ENCODE measurements at regions not wholly inside any gene's neighbourhood (a gene's known extent, or its start where the extent isn't known, plus 50 kb on each side); places are given as distances from the start of the nearest gene placed in this dataset.
A peak's percentile ranks its signal among the peaks of the same experiment; 100 is the strongest.

GRCh38 chr4:138899999-138900398, 115.6 kb upstream of the NOCT start:
- DNase-seq, result no peak
- intact Hi-C loops (cut with DNase I), result no loop called here

DNA sequence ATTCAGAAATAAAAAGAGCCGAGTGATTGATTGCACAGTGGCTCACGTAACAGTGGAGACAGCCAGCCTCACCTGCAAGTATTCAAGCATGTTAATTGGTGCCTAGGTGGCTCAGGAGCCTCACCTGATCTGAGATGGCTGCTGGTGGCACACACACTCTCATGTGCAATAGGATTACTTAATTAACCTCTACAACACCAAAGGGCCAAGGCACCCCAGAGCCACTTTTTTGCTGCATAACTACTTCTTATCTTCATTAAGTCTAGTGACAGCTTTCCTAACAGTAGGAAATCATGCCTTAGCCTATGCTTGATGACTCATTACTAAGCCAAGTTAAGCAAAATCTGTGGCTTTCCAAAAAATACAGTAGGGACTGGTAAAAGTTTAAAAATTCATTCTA, 117.3 kb upstream of the NOCT start:
- intact Hi-C loops (cut with DNase I), result no loop called here

DNA sequence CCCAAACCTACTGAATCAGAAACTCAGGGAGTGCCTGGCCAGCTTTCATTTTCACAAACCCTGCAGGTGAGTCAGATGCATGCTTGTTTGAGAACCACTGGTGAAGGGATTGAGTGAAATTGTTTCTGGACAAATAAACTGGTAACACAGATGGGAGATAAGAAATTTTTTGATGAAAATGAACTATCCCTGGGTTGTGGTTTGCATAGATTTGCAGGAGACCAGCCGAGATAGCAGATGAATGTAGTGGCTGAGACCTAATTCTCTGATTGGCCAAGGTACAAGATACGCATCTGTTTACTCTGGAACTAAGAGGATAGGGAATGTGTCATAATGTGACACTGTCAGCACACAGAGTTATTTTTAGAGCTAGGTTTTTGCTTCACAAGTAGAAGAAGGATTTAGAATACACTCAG, 117.8 kb upstream of the NOCT start:
- intact Hi-C loops (cut with DNase I), result no loop called here
- no peak for DNase-seq

More for the DNA sequence above, 117.3 kb upstream of the NOCT start:
- DNase-seq, result peak in 2 of 42 donors; percentile 18 to 22

- intact Hi-C loops (cut with DNase I), result no loop called here
- DNase-seq, result no peak
These were observed 120.9 kb upstream of the NOCT start for GRCh38 chr4:138894709-138895108.

DNA sequence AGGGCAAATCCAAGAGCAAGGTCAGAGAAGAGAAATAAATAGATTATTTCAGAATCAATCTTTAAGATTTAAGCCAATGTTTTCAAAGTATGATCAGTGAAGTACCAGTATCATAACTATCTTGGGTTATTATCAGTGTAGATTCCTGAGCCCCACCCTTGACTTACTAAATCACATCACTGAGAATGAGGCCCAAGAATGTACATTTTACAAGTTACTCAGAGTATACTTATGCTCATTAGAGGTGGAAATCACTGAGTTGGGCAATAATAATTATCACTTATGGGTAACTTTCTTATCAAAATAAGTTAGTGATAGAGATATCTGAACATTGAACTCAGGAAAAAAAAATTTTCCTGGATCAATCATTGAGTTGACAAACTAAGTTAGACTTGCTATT, 121.6 kb upstream of the NOCT start:
- intact Hi-C loops (cut with DNase I), result no loop called here
- no peak for DNase-seq

DNA sequence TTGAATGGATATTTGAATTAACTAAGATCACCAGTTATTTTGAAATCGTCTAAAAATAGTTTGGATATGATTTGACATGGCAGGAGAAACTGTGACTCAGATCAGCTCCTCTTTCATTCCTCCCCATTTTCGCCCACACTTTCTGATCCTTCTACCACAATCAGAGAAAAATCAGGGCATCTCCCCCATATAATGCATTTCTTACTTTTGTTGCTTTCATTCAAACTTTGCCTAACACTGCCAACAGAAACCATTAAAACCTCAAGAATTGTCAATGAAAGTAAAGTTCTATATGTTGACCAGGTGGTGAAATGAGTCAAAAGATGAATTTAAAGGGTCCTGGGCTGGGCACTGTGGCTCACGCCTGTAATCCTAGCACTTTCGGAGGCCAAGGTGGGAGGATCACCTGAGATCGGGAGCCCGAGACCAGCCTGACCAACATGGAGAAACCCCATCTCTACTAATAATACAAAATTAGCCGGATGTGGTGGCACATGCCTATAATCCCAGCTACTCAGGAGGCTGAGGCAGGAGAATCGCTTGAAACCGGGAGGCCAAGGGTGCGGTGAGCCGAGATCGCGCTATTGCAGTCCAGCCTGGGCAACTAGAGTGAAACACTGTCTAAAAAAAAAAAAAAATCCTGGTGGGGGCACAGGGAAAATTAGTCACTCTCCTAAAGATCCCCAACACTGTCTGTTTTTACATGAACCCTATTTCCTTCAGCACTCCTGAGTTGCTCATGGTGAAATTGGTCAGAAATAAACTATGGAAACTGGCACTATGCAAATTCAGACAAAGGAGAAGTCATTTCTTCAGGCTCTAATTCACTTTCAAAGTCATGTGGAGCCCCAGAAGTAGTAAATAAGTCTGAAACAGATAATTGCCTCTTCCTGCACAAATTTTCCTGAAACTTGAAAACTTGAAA, 122.8 kb upstream of the NOCT start:
- intact Hi-C loops (cut with DNase I), result no loop called here

DNA sequence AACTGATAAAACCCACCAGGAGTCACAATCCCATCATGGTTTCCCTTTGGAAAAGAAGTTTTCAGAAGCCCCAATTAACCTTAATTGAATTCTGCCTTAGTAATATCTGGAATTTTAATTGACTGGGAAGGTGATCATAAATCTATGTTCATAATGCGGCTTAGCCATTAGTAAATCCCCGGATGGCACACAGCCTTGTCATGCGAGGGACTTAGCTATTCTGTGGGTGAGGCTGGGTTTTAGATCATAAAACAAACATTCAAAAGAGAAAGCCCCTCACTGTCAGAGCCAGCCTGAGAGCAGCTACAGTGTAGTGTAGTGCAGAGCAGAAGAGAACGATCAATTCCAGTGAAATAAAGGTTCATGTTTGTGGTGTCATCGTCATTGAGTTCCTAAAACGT, 124.0 kb upstream of the NOCT start:
- intact Hi-C loops (cut with DNase I), result no loop called here
- DNase-seq, result no peak

More for the DNA sequence above, 122.8 kb upstream of the NOCT start:
- DNase-seq, result peak in 6 of 42 donors; percentile 30 to 65 (median 54)

DNA sequence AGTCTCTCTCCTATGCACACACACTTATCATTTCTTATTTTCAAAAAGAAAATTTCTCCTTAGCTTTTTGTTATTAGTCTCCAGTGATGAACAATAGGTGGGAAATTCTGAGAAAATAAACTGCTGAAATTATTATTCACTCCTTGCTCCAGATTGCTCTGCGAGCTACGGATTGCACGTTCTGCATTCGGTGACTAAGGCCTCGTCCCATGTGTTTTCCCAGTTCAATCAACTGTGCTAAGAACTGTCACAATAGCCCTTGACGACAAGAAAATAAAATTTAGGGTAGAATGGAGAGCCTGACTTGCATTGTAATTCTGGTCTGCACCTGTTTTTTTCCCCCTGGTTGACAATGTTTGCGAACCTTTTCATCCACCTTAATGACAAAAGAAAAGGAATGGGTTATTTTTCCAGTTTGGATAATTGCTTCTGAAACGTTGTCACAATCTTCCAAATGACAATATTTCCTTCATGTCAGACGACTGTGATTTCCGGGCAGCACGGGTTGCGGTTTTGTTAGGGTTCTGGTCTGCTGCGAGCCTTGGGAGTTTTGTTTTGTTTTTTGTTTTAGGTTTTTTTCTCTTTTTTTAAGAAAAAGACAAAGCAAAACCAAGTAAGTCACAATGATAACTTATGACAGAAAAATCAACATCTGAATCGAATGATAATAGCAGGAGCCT, 124.5 kb upstream of the NOCT start:
- intact Hi-C loops (cut with DNase I), result no loop called here
- no peak for DNase-seq

GRCh38 chr4:138889216-138889615, 126.4 kb upstream of the NOCT start:
- intact Hi-C loops (cut with DNase I), result no loop called here
- no peak for DNase-seq

GRCh38 chr4:138887741-138888140, 127.8 kb upstream of the NOCT start:
- intact Hi-C loops (cut with DNase I), result no loop called here
- no peak for DNase-seq

DNA sequence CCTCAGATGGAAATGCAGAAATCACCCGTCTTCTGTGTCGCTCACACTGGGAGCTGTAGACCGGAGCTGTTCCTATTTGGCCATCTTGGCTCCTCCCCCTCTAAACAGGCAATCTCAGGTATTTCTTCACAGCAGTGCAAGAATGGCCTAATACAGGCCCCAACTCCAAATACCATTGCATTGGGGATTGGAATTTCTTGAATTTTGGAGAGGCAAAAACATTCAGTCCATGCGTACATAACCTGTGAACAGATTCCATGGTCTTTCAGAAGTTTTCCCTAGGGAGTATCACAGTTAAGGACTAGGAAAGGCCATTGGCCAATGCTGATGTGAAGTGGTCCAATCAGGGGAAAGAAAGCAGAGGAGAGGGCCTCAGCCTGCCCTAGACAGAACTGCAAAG, 128.2 kb upstream of the NOCT start:
- intact Hi-C loops (cut with DNase I), result no loop called here
- no peak for DNase-seq

- DNase-seq, result no peak
- intact Hi-C loops (cut with DNase I), result no loop called here
These were observed 135.8 kb upstream of the NOCT start for GRCh38 chr4:138879757-138880156.

- no peak for DNase-seq
- intact Hi-C loops (cut with DNase I), result no loop called here
These were observed 139.5 kb upstream of the NOCT start for GRCh38 chr4:138875891-138876608.

GRCh38 chr4:138871555-138871875, 144.1 kb upstream of the NOCT start:
- DNase-seq, result peak in 1 of 42 donors; percentile 30
- intact Hi-C loops (cut with DNase I), result no loop called here

DNA sequence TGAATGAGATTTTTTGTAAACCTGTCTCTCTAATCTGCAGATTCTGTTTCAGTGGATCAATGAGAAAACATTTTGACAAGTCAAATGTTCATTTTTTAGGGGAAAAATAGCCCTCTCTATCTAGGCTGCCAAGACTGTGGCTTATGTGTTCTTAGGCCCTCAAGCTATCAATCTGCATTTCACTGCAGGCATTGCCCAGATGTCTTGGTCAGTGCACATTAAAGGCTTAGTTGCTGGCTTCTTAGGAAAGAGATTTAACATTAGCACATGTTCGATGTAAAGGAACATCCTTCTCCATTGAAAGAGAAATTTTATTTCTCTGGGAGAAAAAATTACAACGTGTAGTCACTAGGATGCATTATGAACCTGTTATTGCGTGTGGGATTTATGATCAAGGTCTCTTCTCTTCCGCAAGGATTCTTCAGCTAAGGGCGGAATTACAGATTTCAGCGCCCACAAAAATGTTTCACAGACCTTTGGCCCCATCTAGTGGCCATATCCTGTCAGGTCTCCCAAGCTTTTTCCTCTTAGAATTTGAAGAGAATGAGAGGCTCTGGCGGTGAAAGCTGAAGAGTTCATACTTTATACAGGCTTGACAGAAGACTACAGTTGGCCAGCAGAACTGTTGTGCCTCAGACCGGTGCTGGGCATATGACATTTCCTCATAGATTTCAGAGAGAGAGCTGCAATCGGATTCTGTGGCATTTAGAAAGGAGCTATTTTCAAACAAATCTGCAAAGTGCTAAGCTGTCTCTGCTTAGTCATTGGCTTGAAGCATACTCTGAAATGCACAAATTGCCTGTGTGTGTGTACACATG, 144.6 kb upstream of the NOCT start:
- intact Hi-C loops (cut with DNase I), result no loop called here
- peak; percentile 22 to 91 (median 76) for DNase-seq

DNA sequence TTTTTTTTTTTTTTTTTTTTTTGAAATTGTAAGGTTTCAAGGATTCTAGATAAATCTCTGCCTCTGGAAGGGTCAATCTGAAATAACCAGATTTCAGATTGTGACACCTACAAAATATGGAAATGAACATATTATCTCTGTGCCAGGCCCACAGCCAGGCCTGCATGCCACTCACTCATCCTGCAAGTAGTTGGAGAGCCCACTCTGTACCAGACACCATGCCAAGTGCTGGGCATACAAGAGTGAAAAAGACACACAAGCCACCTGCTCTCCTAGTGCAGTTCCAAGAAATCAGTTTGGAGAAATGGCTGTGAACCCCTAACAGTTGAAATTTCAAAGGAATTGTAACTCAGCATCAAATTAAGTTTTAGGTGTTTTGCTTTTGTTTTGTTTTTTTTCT, 145.9 kb upstream of the NOCT start:
- no peak for DNase-seq
- intact Hi-C loops (cut with DNase I), result no loop called here

- intact Hi-C loops (cut with DNase I), result no loop called here
- no peak for DNase-seq
These were observed 146.4 kb upstream of the NOCT start for GRCh38 chr4:138869165-138869564.

DNA sequence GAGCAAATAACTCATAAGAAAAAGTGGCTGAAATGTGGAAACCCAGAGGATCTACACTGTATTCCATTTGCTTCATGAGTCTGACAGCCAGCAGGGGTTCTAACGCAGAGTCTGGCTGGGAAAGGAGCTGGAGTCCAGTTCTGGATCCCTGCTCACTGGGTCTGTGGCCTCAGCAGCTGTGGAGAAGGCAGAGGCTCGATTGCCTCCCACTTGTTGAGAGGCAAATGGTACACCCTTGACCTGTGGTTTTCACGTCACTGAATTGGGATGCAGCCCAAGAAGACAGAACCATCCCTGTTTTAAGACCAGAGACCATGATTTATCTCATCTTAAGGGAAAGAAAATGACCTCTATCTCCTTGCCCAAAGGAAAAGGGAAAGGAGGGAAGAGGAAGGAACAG, 147.0 kb upstream of the NOCT start:
- intact Hi-C loops (cut with DNase I), result no loop called here
- DNase-seq, result no peak

DNA sequence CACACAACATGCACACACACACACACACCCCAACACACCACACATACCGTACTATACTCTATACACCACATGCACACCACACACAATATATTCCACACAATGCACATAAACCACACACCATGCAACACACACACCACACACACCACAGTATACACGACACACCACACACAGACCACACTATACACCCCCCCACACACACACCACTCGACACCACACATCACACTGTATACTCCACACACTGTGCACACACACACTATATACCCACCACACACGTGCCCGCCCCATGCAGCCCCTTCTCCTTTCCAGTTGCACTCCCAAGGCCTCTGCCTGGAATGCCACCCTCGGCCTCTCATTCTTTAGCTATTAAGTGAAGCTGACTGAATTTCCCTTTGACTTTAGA, 148.2 kb upstream of the NOCT start:
- intact Hi-C loops (cut with DNase I), result no loop called here
- peak in 1 of 42 donors; percentile 10 for DNase-seq
